ENCODE measurements at regions not wholly inside any gene's neighbourhood (a gene's known extent, or its start where the extent isn't known, plus 50 kb on each side); places are given as distances from the start of the nearest gene placed in this dataset.

DNA sequence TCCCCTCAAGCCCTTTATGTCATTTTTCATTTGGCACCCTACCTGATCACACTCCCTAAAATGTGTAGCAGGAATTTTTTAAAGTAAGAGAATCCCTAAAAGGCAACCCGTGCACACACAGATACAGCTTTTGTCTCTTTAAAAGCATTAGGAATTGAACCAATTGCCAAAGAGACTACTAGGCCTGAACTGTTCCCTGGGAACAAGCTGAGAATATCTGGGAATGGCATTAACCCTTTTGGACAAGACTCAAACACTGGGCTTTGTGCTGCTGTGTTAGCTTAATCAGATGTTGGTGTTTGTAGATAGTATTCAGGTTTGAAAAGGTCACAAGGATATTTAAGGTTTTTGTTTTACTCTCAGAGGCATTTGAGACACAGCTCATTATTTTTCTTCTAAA lies 414.4 kb upstream of the PDZRN3 start:
- Histone ChIP-seq H3K36me3 (ENCODE audit: control insufficient read depth, low read length) (no peaks in the 10 kb centered on the region), H4K20me1 (ENCODE audit: control insufficient read depth, insufficient read depth, low read depth, low read length) (no peaks in the 10 kb centered on the region), H3K27ac (ENCODE audit: low read depth, low read length) (no peak overlapping the region), H3K4me1 (ENCODE audit: control insufficient read depth, low read length) (no peaks in the 10 kb centered on the region), H3F3A (ENCODE audit: control insufficient read depth, insufficient read depth) (no peaks in the 10 kb centered on the region), H3K79me2 (ENCODE audit: control insufficient read depth, low read length) (no peaks in the 10 kb centered on the region), H3K9me3 (ENCODE audit: control insufficient read depth, insufficient read depth, low read length) (no peaks in the 10 kb centered on the region), H3K9me2 (replicated peaks; ENCODE audit: control insufficient read depth, low read length) (no peaks in the 10 kb centered on the region), H3K4me2 (ENCODE audit: low read length) (no peak overlapping the region), H3K4me3 (ENCODE audit: low read length) (no peak overlapping the region), H3K27me3 (ENCODE audit: control insufficient read depth, low read length) (no peaks in the 10 kb centered on the region)
- no peak for TF ChIP-seq CTCF (IDR thresholded peaks at IDR 0.05; ENCODE audit: low read depth, low read length, poor library complexity, severe bottlenecking)
- TF ChIP-seq EZH2phosphoT487 (IDR thresholded peaks at IDR 0.05; ENCODE audit: borderline replicate concordance, low read length), result no peak

GRCh38 chr3:74036568-74036967 lies 411.8 kb upstream of the PDZRN3 start:
- H3K27ac ChIP-seq (ENCODE audit: low read depth, low read length), result no peak overlapping the region
- no peaks in the 10 kb centered on the region for H3F3A ChIP-seq (ENCODE audit: control insufficient read depth, insufficient read depth)
- H4K20me1 ChIP-seq (ENCODE audit: control insufficient read depth, insufficient read depth, low read depth, low read length), result no peaks in the 10 kb centered on the region
- H3K9me3 ChIP-seq (ENCODE audit: control insufficient read depth, insufficient read depth, low read length), result no peaks in the 10 kb centered on the region
- no peak for TF ChIP-seq CTCF (IDR thresholded peaks at IDR 0.05; ENCODE audit: low read depth, low read length, poor library complexity, severe bottlenecking)
- no peak for TF ChIP-seq EZH2phosphoT487 (IDR thresholded peaks at IDR 0.05; ENCODE audit: borderline replicate concordance, low read length)
- H3K27me3 ChIP-seq (ENCODE audit: control insufficient read depth, low read length), result no peaks in the 10 kb centered on the region
- H3K4me1 ChIP-seq (ENCODE audit: control insufficient read depth, low read length), result no peaks in the 10 kb centered on the region
- no peak overlapping the region for H3K4me2 ChIP-seq (ENCODE audit: low read length)
- H3K9me2 ChIP-seq (replicated peaks; ENCODE audit: control insufficient read depth, low read length), result no peaks in the 10 kb centered on the region
- no peak overlapping the region for H3K4me3 ChIP-seq (ENCODE audit: low read length)
- no peaks in the 10 kb centered on the region for H3K36me3 ChIP-seq (ENCODE audit: control insufficient read depth, low read length)
- no peaks in the 10 kb centered on the region for H3K79me2 ChIP-seq (ENCODE audit: control insufficient read depth, low read length)

DNA sequence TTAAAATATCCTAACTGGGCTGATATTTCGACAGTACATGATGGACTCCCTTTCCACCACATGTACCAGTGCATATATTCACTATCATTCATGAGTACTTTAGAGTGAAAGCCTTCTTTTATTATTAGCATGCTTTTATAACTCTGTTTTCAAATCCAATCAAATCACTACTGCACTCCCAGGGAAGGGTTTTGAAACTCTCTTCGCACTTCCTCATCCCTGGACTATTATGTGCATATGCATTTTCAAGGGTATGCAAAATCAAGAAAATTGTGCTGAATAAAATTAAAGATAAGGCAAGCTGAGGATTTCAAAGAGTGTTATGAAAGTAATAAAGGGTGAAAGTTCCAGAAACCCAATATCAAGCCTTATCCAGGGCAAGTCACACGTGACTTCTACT lies 411.4 kb upstream of the PDZRN3 start:
- Histone ChIP-seq H3K4me2 (ENCODE audit: low read length) (no peak overlapping the region), H3F3A (ENCODE audit: control insufficient read depth, insufficient read depth) (no peaks in the 10 kb centered on the region), H3K4me3 (ENCODE audit: low read length) (no peak overlapping the region), H3K9me2 (replicated peaks; ENCODE audit: control insufficient read depth, low read length) (no peaks in the 10 kb centered on the region), H3K27me3 (ENCODE audit: control insufficient read depth, low read length) (no peaks in the 10 kb centered on the region), H4K20me1 (ENCODE audit: control insufficient read depth, insufficient read depth, low read depth, low read length) (no peaks in the 10 kb centered on the region), H3K27ac (ENCODE audit: low read depth, low read length) (no peak overlapping the region), H3K4me1 (ENCODE audit: control insufficient read depth, low read length) (no peaks in the 10 kb centered on the region), H3K79me2 (ENCODE audit: control insufficient read depth, low read length) (no peaks in the 10 kb centered on the region), H3K9me3 (ENCODE audit: control insufficient read depth, insufficient read depth, low read length) (no peaks in the 10 kb centered on the region), H3K36me3 (ENCODE audit: control insufficient read depth, low read length) (no peaks in the 10 kb centered on the region)
- TF ChIP-seq EZH2phosphoT487 (IDR thresholded peaks at IDR 0.05; ENCODE audit: borderline replicate concordance, low read length) (no peak), CTCF (IDR thresholded peaks at IDR 0.05; ENCODE audit: low read depth, low read length, poor library complexity, severe bottlenecking) (no peak)

- Histone ChIP-seq H3K27ac (ENCODE audit: low read depth, low read length) (no peak overlapping the region), H3K4me2 (ENCODE audit: low read length) (no peak overlapping the region), H3K9me2 (replicated peaks; ENCODE audit: control insufficient read depth, low read length) (no peaks in the 10 kb centered on the region), H3K36me3 (ENCODE audit: control insufficient read depth, low read length) (no peaks in the 10 kb centered on the region), H3K79me2 (ENCODE audit: control insufficient read depth, low read length) (no peaks in the 10 kb centered on the region), H3K9me3 (ENCODE audit: control insufficient read depth, insufficient read depth, low read length) (no peaks in the 10 kb centered on the region), H3K27me3 (ENCODE audit: control insufficient read depth, low read length) (no peaks in the 10 kb centered on the region), H3F3A (ENCODE audit: control insufficient read depth, insufficient read depth) (no peaks in the 10 kb centered on the region), H3K4me3 (ENCODE audit: low read length) (no peak overlapping the region), H3K4me1 (ENCODE audit: control insufficient read depth, low read length) (no peaks in the 10 kb centered on the region), H4K20me1 (ENCODE audit: control insufficient read depth, insufficient read depth, low read depth, low read length) (no peaks in the 10 kb centered on the region)
- no peak for TF ChIP-seq CTCF (IDR thresholded peaks at IDR 0.05; ENCODE audit: low read depth, low read length, poor library complexity, severe bottlenecking)
- no peak for TF ChIP-seq EZH2phosphoT487 (IDR thresholded peaks at IDR 0.05; ENCODE audit: borderline replicate concordance, low read length)
Measured at GRCh38 chr3:74033806-74034205, 409.1 kb upstream of the PDZRN3 start.
